Neutrophil (primary cell): ENCODE measurements at regions not wholly inside any gene's neighbourhood (a gene's known extent, or its start where the extent isn't known, plus 50 kb on each side); places are given as distances from the start of the nearest gene placed in this dataset.

Experiments
- H3K27ac ChIP-seq: fragments of 200-600 bp; sonication (generic); 2 replicates; pipeline ENCODE4 v1.5.1; 2016; ENCODE audit warnings: mild to moderate bottlenecking, moderate library complexity
- H3K27me3 ChIP-seq: fragments of 200-600 bp; sonication (generic); 2 replicates; pipeline ENCODE4 v1.6.0; 2016; ENCODE audit warnings: mild to moderate bottlenecking
- H3K36me3 ChIP-seq: fragments of 200-600 bp; sonication (generic); 2 replicates; pipeline ENCODE4 v1.5.1; 2017
- H3K4me1 ChIP-seq, 2 experiments: fragments of 200-600 bp in 1 of 2; sonication (generic) in 1 of 2; 1 replicate in 1 of 2; 2 replicates in 1 of 2; pipeline versions ENCODE4 v1.5.1 to v1.6.1; 2013 to 2016; ENCODE audit warnings: low read depth in 1 of 2, low read length in 1 of 2, mild to moderate bottlenecking in 1 of 2, moderate library complexity in 1 of 2; ENCODE audit not compliant: control insufficient read depth in 1 of 2, insufficient read depth in 1 of 2
- H3K4me3 ChIP-seq, 2 experiments: fragments of 200-600 bp in 1 of 2; sonication (generic) in 1 of 2; 1 replicate in 1 of 2; 2 replicates in 1 of 2; pipeline ENCODE4 v1.5.1; 2013 to 2016; ENCODE audit warnings: low read depth in 1 of 2, low read length in 1 of 2, mild to moderate bottlenecking in 1 of 2, moderate library complexity in 1 of 2
- H3K9me3 ChIP-seq: fragments of 200-600 bp; sonication (generic); 2 replicates; pipeline ENCODE4 v1.5.1; 2016
- CTCF ChIP-seq: fragments of 200-600 bp; sonication (generic); IDR thresholded peaks from 2 replicates; pipeline ENCODE4 v1.5.1; 2016; ENCODE audit warnings: antibody characterized with exemption

GRCh38 chr13:73870036-73870741 is 264.0 kb downstream of the KLF12 start:
- Histone ChIP-seq H3K9me3 (no peaks in the 10 kb centered on the region), H3K36me3 (no peaks in the 10 kb centered on the region), H3K4me3 (no peak overlapping the region), H3K27ac (no peak overlapping the region), H3K27me3 (no peaks in the 10 kb centered on the region), H3K4me1 (no peaks in the 10 kb centered on the region)
- no peak for TF ChIP-seq CTCF

GRCh38 chr13:73865027-73865426 is 269.2 kb downstream of the KLF12 start:
- TF ChIP-seq CTCF: no peak
- H3K4me3 ChIP-seq: no peak overlapping the region
- no peaks in the 10 kb centered on the region for H3K9me3 ChIP-seq
- H3K27ac ChIP-seq: no peak overlapping the region
- H3K4me1 ChIP-seq: no peaks in the 10 kb centered on the region
- H3K36me3 ChIP-seq: no peaks in the 10 kb centered on the region
- H3K27me3 ChIP-seq: no peaks in the 10 kb centered on the region

GRCh38 chr13:73861136-73861535 is 273.1 kb downstream of the KLF12 start:
- Histone ChIP-seq H3K27ac (no peak overlapping the region), H3K4me1 (no peaks in the 10 kb centered on the region), H3K4me3 (no peak overlapping the region), H3K36me3 (no peaks in the 10 kb centered on the region), H3K9me3 (no peaks in the 10 kb centered on the region), H3K27me3 (no peaks in the 10 kb centered on the region)
- TF ChIP-seq CTCF: no peak

GRCh38 chr13:73860501-73860900 is 273.7 kb downstream of the KLF12 start:
- no peak overlapping the region for H3K27ac ChIP-seq
- no peak for TF ChIP-seq CTCF
- no peaks in the 10 kb centered on the region for H3K36me3 ChIP-seq
- no peaks in the 10 kb centered on the region for H3K9me3 ChIP-seq
- no peaks in the 10 kb centered on the region for H3K27me3 ChIP-seq
- H3K4me3 ChIP-seq: no peak overlapping the region
- H3K4me1 ChIP-seq: no peaks in the 10 kb centered on the region

- Histone ChIP-seq H3K4me1 (no peaks in the 10 kb centered on the region), H3K9me3 (no peaks in the 10 kb centered on the region), H3K27ac (no peak overlapping the region)
These were observed 274.4 kb downstream of the KLF12 start for GRCh38 chr13:73859841-73860240.

More at GRCh38 chr13:73859841-73860240, 274.4 kb downstream of the KLF12 start:
- no peak for TF ChIP-seq CTCF
- H3K36me3 ChIP-seq: no peaks in the 10 kb centered on the region
- no peaks in the 10 kb centered on the region for H3K27me3 ChIP-seq
- no peak overlapping the region for H3K4me3 ChIP-seq
